H1 (cell line): ENCODE measurements at regions not wholly inside any gene's neighbourhood (a gene's known extent, or its start where the extent isn't known, plus 50 kb on each side); places are given as distances from the start of the nearest gene placed in this dataset.

ENCODE experiments used
- CTCF ChIA-PET: fragments of 300-600 bp; sonication (Branson Sonifier 250); formaldehyde crosslinking; loops from one replicate; lab custom pipeline; 2021; ENCODE audit not compliant: partially characterized antibody; lab: Charles Lee
- POLR2A ChIA-PET: fragments of 300-600 bp; sonication (Branson Sonifier 250); formaldehyde crosslinking; loops from one replicate; lab custom pipeline; 2021; ENCODE audit warnings: inconsistent platforms; ENCODE audit not compliant: partially characterized antibody; lab: Charles Lee
- DNase-seq, 2 experiments: peaks; one replicate each; pipeline versions ENCODE4 v3.0.0 to v3.0.0-alpha.2; 2010 to 2022; ENCODE audit warnings: low spot score in 2 of 2, low read depth in 1 of 2, mixed read lengths in 1 of 2
- FAIRE-seq: peaks from 2 replicates; lab custom pipeline; 2011; peaks lifted over from hg19 to GRCh38; lab: Jason Lieb, UNC
- H2AFZ ChIP-seq: 2 replicates; pipeline ENCODE4 v1.8.1; 2012; ENCODE audit warnings: low read length, inconsistent platforms
- H2AK5ac ChIP-seq: 2 replicates; pipeline ENCODE4 v1.6.1; 2013; ENCODE audit warnings: low read depth, low read length
- H2BK120ac ChIP-seq: replicated peaks from 2 replicates; pipeline ENCODE3; 2013; ENCODE audit warnings: low read depth, low read length, inconsistent platforms
- H2BK12ac ChIP-seq: 2 replicates; pipeline ENCODE4 v1.6.1; 2013; ENCODE audit warnings: low read depth, low read length
- H2BK15ac ChIP-seq: 2 replicates; pipeline ENCODE4 v1.6.1; 2013; ENCODE audit warnings: low read length
- H2BK20ac ChIP-seq: 2 replicates; pipeline ENCODE4 v1.6.1; 2013; ENCODE audit warnings: low read length
- H2BK5ac ChIP-seq: 2 replicates; pipeline ENCODE4 v1.6.1; 2013; ENCODE audit warnings: low read depth, low read length
- H3K14ac ChIP-seq: 2 replicates; pipeline ENCODE4 v1.6.1; 2013; ENCODE audit warnings: inconsistent platforms; ENCODE audit not compliant: insufficient read length
- H3K18ac ChIP-seq: 2 replicates; pipeline ENCODE4 v1.6.1; 2013; ENCODE audit warnings: low read length; ENCODE audit errors: extremely low read depth
- H3K23ac ChIP-seq: 2 replicates; pipeline ENCODE4 v1.6.1; 2013; ENCODE audit warnings: inconsistent platforms; ENCODE audit not compliant: insufficient read length
- H3K23me2 ChIP-seq: 2 replicates; pipeline ENCODE4 v1.6.1; 2013; ENCODE audit warnings: low read depth, low read length
- H3K27ac ChIP-seq: 2 replicates; pipeline ENCODE4 v1.6.1; 2011; ENCODE audit warnings: low read depth, low read length, inconsistent platforms
- H3K27me3 ChIP-seq, 4 experiments: replicated peaks in 1 of 4; 1 replicate in 1 of 4; 2 replicates in 3 of 4; pipeline versions ENCODE4 v1.6.1 to v1.8.1; 2011 to 2013; ENCODE audit warnings: low read length in 3 of 4, mild to moderate bottlenecking in 3 of 4, inconsistent platforms in 2 of 4, mixed read lengths in 2 of 4, moderate library complexity in 1 of 4; ENCODE audit not compliant: control insufficient read depth in 3 of 4, insufficient read depth in 3 of 4; ENCODE audit errors: extremely low read depth in 1 of 4
- H3K36me3 ChIP-seq, 4 experiments: 2 replicates each; pipeline versions ENCODE4 v1.6.1 to v1.8.1; 2011 to 2013; ENCODE audit warnings: mild to moderate bottlenecking in 4 of 4, low read length in 3 of 4, moderate library complexity in 2 of 4, control low read depth in 1 of 4, inconsistent platforms in 1 of 4; ENCODE audit not compliant: insufficient read depth in 4 of 4, control insufficient read depth in 2 of 4
- H3K4ac ChIP-seq: replicated peaks from 2 replicates; pipeline ENCODE3; 2013; ENCODE audit warnings: low read length, low read depth, mixed read lengths, inconsistent platforms; ENCODE audit not compliant: insufficient read length
- H3K4me1 ChIP-seq, 4 experiments: replicated peaks in 1 of 4; 1 replicate in 1 of 4; 2 replicates in 3 of 4; pipeline versions ENCODE4 v1.6.1 to v1.8.1; 2011 to 2013; ENCODE audit warnings: low read length in 3 of 4, inconsistent platforms in 2 of 4, mixed read lengths in 1 of 4; ENCODE audit not compliant: insufficient read depth in 4 of 4, control insufficient read depth in 3 of 4
- H3K4me2 ChIP-seq, 2 experiments: 2 replicates each; pipeline versions ENCODE4 v1.6.1 to v1.8.1; 2011 to 2013; ENCODE audit warnings: low read depth in 2 of 2, low read length in 2 of 2, control low read depth in 1 of 2, inconsistent platforms in 1 of 2, mild to moderate bottlenecking in 1 of 2; ENCODE audit not compliant: insufficient read depth in 1 of 2
- H3K4me3 ChIP-seq, 4 experiments: fragments of 200-600, 300-600 bp in 1 of 4; sonication (generic), shearing (Covaris generic), sonication (Bioruptor Twin) in 1 of 4; 2 replicates each; pipeline versions ENCODE4 v1.5.1 to v1.8.1; 2011 to 2016; ENCODE audit warnings: low read length in 4 of 4, low read depth in 3 of 4, control low read depth in 2 of 4, inconsistent platforms in 2 of 4, mild to moderate bottlenecking in 2 of 4, mixed read lengths in 1 of 4, moderate library complexity in 1 of 4; ENCODE audit not compliant: insufficient read depth in 2 of 4; ENCODE audit errors: extremely low read depth in 1 of 4
- H3K56ac ChIP-seq: replicated peaks from 2 replicates; pipeline ENCODE3; 2013; ENCODE audit warnings: low read depth, mild to moderate bottlenecking, mixed read lengths, low read length, inconsistent platforms; ENCODE audit not compliant: insufficient read length
- H3K79me1 ChIP-seq: 2 replicates; pipeline ENCODE4 v1.6.1; 2013; ENCODE audit warnings: low read depth, low read length, control low read depth
- H3K79me2 ChIP-seq, 2 experiments: 2 replicates each; pipeline versions ENCODE4 v1.6.1 to v1.8.1; 2012 to 2013; ENCODE audit warnings: low read length in 2 of 2, mild to moderate bottlenecking in 2 of 2, inconsistent platforms in 1 of 2; ENCODE audit not compliant: insufficient read depth in 2 of 2, control insufficient read depth in 1 of 2
- H3K9ac ChIP-seq, 4 experiments: replicated peaks in 1 of 4; 1 replicate in 1 of 4; 2 replicates in 3 of 4; pipeline versions ENCODE4 v1.6.1 to v1.8.1; 2011 to 2013; ENCODE audit warnings: low read depth in 3 of 4, low read length in 3 of 4, control low read depth in 2 of 4, mild to moderate bottlenecking in 2 of 4, moderate library complexity in 2 of 4, inconsistent platforms in 1 of 4; ENCODE audit errors: extremely low read depth in 1 of 4
- H3K9me3 ChIP-seq, 2 experiments: 2 replicates each; pipeline versions ENCODE4 v1.6.1 to v1.8.1; 2012 to 2013; ENCODE audit warnings: mild to moderate bottlenecking in 2 of 2, moderate library complexity in 2 of 2, control low read depth in 1 of 2, inconsistent platforms in 1 of 2, low read depth in 1 of 2, low read length in 1 of 2, mixed read lengths in 1 of 2; ENCODE audit not compliant: insufficient read depth in 2 of 2
- H4K20me1 ChIP-seq, 2 experiments: replicated peaks in 1 of 2; 2 replicates each; pipeline versions ENCODE3 to v1.8.1; 2011 to 2013; ENCODE audit warnings: inconsistent platforms in 2 of 2, low read length in 2 of 2, mild to moderate bottlenecking in 1 of 2; ENCODE audit not compliant: insufficient read depth in 2 of 2, control insufficient read depth in 1 of 2
- H4K5ac ChIP-seq: 2 replicates; pipeline ENCODE4 v1.6.1; 2013; ENCODE audit warnings: low read length, low read depth, mixed read lengths, inconsistent platforms; ENCODE audit not compliant: insufficient read length
- H4K8ac ChIP-seq: 2 replicates; pipeline ENCODE4 v1.8.0; 2013; ENCODE audit warnings: mild to moderate bottlenecking, moderate library complexity, low read length, inconsistent platforms; ENCODE audit not compliant: insufficient read depth; ENCODE audit errors: extremely low read depth
- H4K91ac ChIP-seq: replicated peaks from 2 replicates; pipeline ENCODE3; 2013; ENCODE audit warnings: low read length, mixed read lengths, inconsistent platforms; ENCODE audit not compliant: insufficient read length
- ASH2L ChIP-seq: fragments of 200-600, 300-600 bp; sonication (generic); IDR thresholded peaks from one replicate; pipeline ENCODE4 v1.7.1; 2017; ENCODE audit warnings: low read length
- BACH1 ChIP-seq: IDR thresholded peaks from 2 replicates; pipeline ENCODE4 v1.6.1; 2012; ENCODE audit warnings: low read length, improper control_type of control experiment
- BCL11A ChIP-seq, 2 experiments: IDR thresholded peaks; one replicate each; pipeline ENCODE4 v1.6.1; 2011; ENCODE audit warnings: low read depth in 2 of 2, low read length in 2 of 2, mild to moderate bottlenecking in 2 of 2
- BRCA1 ChIP-seq: IDR thresholded peaks from 2 replicates; pipeline ENCODE4 v1.6.1; 2012; ENCODE audit warnings: low read depth, low read length, improper control_type of control experiment
- CBX5 ChIP-seq: fragments of 300-800, 300-1000 bp; sonication (generic); IDR thresholded peaks from 2 replicates; pipeline ENCODE4 v1.7.1; 2016; ENCODE audit warnings: antibody characterized with exemption, low read length, low read depth
- CTBP2 ChIP-seq: IDR thresholded peaks from 2 replicates; pipeline ENCODE4 v1.7.0; 2011; ENCODE audit warnings: borderline replicate concordance, mild to moderate bottlenecking, moderate library complexity, mixed read lengths, low read length; ENCODE audit not compliant: insufficient read depth, insufficient read length
- KDM4A ChIP-seq: IDR thresholded peaks from one replicate; pipeline ENCODE4 v1.7.1; 2012; ENCODE audit warnings: low read depth, mild to moderate bottlenecking, moderate library complexity, low read length, inconsistent platforms; ENCODE audit not compliant: severe bottlenecking
- NANOG ChIP-seq: IDR thresholded peaks from 2 replicates; pipeline ENCODE4 v1.6.1; 2011; ENCODE audit warnings: low read length, low read depth, mild to moderate bottlenecking, inconsistent platforms; ENCODE audit not compliant: insufficient read depth, poor library complexity, severe bottlenecking
- RNF2 ChIP-seq: fragments of 200-900, 300-1000 bp; sonication (generic); IDR thresholded peaks from 2 replicates; pipeline ENCODE4 v1.7.1; 2016; ENCODE audit warnings: borderline replicate concordance, low read depth, mild to moderate bottlenecking, antibody characterized with exemption, low read length; ENCODE audit not compliant: poor library complexity, severe bottlenecking; ENCODE audit errors: missing control alignments
- SIRT6 ChIP-seq: IDR thresholded peaks from one replicate; pipeline ENCODE4 v1.7.1; 2012; ENCODE audit warnings: low read length, inconsistent platforms
- SP4 ChIP-seq: IDR thresholded peaks from 2 replicates; pipeline ENCODE4 v1.6.1; 2012; ENCODE audit warnings: low read length, inconsistent platforms
- SRF ChIP-seq: IDR thresholded peaks from 2 replicates; pipeline ENCODE4 v1.6.1; 2011; ENCODE audit warnings: mild to moderate bottlenecking, low read depth, low read length, moderate library complexity
- SUZ12 ChIP-seq: fragments of 200-600 bp; sonication (generic); IDR thresholded peaks from 2 replicates; pipeline ENCODE4 v1.6.1; 2012; ENCODE audit warnings: mild to moderate bottlenecking, inconsistent platforms, low read length, moderate library complexity, mixed read lengths
- TBP ChIP-seq: IDR thresholded peaks from 2 replicates; pipeline ENCODE4 v1.6.1; 2011; ENCODE audit warnings: low read depth, low read length, improper control_type of control experiment
- YY1 ChIP-seq: IDR thresholded peaks from 2 replicates; pipeline ENCODE4 v1.6.1; 2011; ENCODE audit warnings: low read depth, mild to moderate bottlenecking, low read length
- WGBS, 2 experiments: shearing (Covaris generic) in 1 of 2; methylation state at CpG; one replicate each; pipeline versions ENCODE4 v1.1.6 to v1.1.7; 2013 to 2015; ENCODE audit warnings: low lambda C conversion rate in 2 of 2, mixed read lengths in 2 of 2, inconsistent platforms in 1 of 2, low coverage in 1 of 2, missing lambda C conversion rate in 1 of 2; ENCODE audit not compliant: insufficient replicate concordance in 2 of 2, insufficient coverage in 1 of 2, insufficient read length in 1 of 2; ENCODE audit errors: extremely low coverage in 1 of 2, missing lambda C conversion rate in 1 of 2; 5-methylcytosine and 5-hydroxymethylcytosine counted together

DNA sequence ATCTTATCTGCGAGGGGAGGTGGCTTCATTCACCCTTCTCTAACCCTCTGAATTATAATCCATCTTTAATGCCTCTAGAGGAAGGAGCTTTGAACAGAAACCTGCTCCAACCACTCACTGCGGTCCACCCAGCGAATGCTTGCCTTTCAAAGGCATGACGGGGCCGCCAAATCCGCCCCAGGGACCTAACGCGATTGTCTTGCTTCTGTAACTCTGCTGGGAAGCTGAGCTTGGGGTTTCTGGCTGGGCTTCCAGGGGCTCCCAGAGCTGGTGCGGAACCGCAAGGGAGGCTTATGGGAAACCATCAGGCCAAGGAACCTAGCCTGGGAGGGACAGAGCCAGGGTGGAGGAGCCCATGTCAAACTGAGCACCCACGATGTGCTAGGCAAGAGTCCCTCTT is 231.2 kb upstream of the LHX5 start:
- H3K23me2 ChIP-seq: no peaks in the 10 kb centered on the region
- H3K27me3 ChIP-seq: no peaks in the 10 kb centered on the region; a peak in 2 of 7 replicates
- no peak overlapping the region for H3K56ac ChIP-seq
- H3K4ac ChIP-seq: no peak overlapping the region
- no peak overlapping the region for H3K27ac ChIP-seq
- no peaks in the 10 kb centered on the region for H3K79me2 ChIP-seq
- H4K5ac ChIP-seq: no peak overlapping the region
- WGBS, 2 experiments: 92% methylated on average over 11 of the region's 11 CpGs; no CpG with 5 or more reads in 1 of the 2 experiments
- H3K23ac ChIP-seq: no peak overlapping the region
- no peaks in the 10 kb centered on the region for H3K9me3 ChIP-seq
- 0 out of 2 replicates have a peak overlapping the region, but pooled peaks have one; percentile 19 for H2BK15ac ChIP-seq
- no peak for TF ChIP-seq KDM4A
- TF ChIP-seq BCL11A (IDR thresholded peaks at IDR 0.05; ENCODE audit: low read depth in 2 of 2, low read length in 2 of 2): no peak
- no peak for TF ChIP-seq SP4
- no peak for TF ChIP-seq BRCA1
- no peak for TF ChIP-seq ASH2L
- no peak for TF ChIP-seq SUZ12
- no peak for TF ChIP-seq NANOG
- no peak for TF ChIP-seq CTBP2
- TF ChIP-seq RNF2: no peak
- TF ChIP-seq BACH1: no peak
- no peak for TF ChIP-seq YY1
- TF ChIP-seq CBX5: no peak
- TF ChIP-seq TBP: no peak
- TF ChIP-seq SIRT6: no peak
- no peak for TF ChIP-seq SRF
- TF ChIP-seq, all 59 proteins: peak for 0
- Histone ChIP-seq H2BK120ac (no peak overlapping the region), H3K9ac (no peak overlapping the region), H2BK20ac (no peak overlapping the region), H4K91ac (no peak overlapping the region), H3K79me1 (no peaks in the 10 kb centered on the region), H3K4me1 (peaks cover 0 to 6% (median 3%) of the 10 kb centered on the region in 4 experiments; a peak in 4 of 7 replicates), H2BK12ac (peak overlapping the region; percentile 39; the same call in 1 of the 2 replicates), H3K36me3 (no peaks in the 10 kb centered on the region), H4K20me1 (no peaks in the 10 kb centered on the region), H3K18ac (no peak overlapping the region; the same call in 1 of the 2 replicates), H2BK5ac (no peak overlapping the region), H3K4me3 (no peak overlapping the region), H3K14ac (no peak overlapping the region), H2AFZ (no peak overlapping the region), H3K4me2 (no peak overlapping the region), H4K8ac (no peak overlapping the region), H2AK5ac (no peak overlapping the region)
- ChIA-PET CTCF (interaction anchor here (0.6 to 1.4 kb wide), 3 partner anchors 13 to 90 kb away, joined by 3 to 4 read pairs (median 3); no protein-coding TSS in a partner anchor), POLR2A (no interaction called here)
- DNase-seq (no peak), FAIRE-seq (no peak)
